H1 (cell line): ENCODE measurements at regions not wholly inside any gene's neighbourhood (a gene's known extent, or its start where the extent isn't known, plus 50 kb on each side); places are given as distances from the start of the nearest gene placed in this dataset.

Experiments
- CEBPB ChIP-seq: IDR thresholded peaks from 2 replicates; pipeline ENCODE4 v1.6.1; 2012; ENCODE audit warnings: low read depth, low read length
- CHD1 ChIP-seq: IDR thresholded peaks from 2 replicates; pipeline ENCODE4 v1.6.1; 2012; ENCODE audit warnings: low read depth, low read length, improper control_type of control experiment
- CTBP2 ChIP-seq: IDR thresholded peaks from 2 replicates; pipeline ENCODE4 v1.7.0; 2011; ENCODE audit warnings: borderline replicate concordance, mild to moderate bottlenecking, moderate library complexity, mixed read lengths, low read length; ENCODE audit not compliant: insufficient read depth, insufficient read length
- GTF2F1 ChIP-seq: IDR thresholded peaks from 2 replicates; pipeline ENCODE4 v1.6.1; 2012; ENCODE audit warnings: low read depth, low read length, improper control_type of control experiment, borderline replicate concordance
- JUND ChIP-seq: IDR thresholded peaks from 2 replicates; pipeline ENCODE4 v1.6.1; 2011; ENCODE audit warnings: mild to moderate bottlenecking, improper control_type of control experiment, low read length
- MAX ChIP-seq: IDR thresholded peaks from 2 replicates; pipeline ENCODE4 v1.6.1; 2012; ENCODE audit warnings: inconsistent platforms
- TBP ChIP-seq: IDR thresholded peaks from 2 replicates; pipeline ENCODE4 v1.6.1; 2011; ENCODE audit warnings: low read depth, low read length, improper control_type of control experiment
- TF ChIP-seq, protein P1 (sequence below): fragments of 300-600 bp; sonication (generic); IDR thresholded peaks from 2 replicates; pipeline ENCODE4 v1.7.1; 2012; ENCODE audit warnings: low read length, moderate library complexity, mild to moderate bottlenecking, inconsistent platforms; ENCODE audit not compliant: insufficient replicate concordance

GRCh38 chr7:153440715-153441114, 611.5 kb upstream of the DPP6 start (continued):
- TF ChIP-seq, protein P1, sequence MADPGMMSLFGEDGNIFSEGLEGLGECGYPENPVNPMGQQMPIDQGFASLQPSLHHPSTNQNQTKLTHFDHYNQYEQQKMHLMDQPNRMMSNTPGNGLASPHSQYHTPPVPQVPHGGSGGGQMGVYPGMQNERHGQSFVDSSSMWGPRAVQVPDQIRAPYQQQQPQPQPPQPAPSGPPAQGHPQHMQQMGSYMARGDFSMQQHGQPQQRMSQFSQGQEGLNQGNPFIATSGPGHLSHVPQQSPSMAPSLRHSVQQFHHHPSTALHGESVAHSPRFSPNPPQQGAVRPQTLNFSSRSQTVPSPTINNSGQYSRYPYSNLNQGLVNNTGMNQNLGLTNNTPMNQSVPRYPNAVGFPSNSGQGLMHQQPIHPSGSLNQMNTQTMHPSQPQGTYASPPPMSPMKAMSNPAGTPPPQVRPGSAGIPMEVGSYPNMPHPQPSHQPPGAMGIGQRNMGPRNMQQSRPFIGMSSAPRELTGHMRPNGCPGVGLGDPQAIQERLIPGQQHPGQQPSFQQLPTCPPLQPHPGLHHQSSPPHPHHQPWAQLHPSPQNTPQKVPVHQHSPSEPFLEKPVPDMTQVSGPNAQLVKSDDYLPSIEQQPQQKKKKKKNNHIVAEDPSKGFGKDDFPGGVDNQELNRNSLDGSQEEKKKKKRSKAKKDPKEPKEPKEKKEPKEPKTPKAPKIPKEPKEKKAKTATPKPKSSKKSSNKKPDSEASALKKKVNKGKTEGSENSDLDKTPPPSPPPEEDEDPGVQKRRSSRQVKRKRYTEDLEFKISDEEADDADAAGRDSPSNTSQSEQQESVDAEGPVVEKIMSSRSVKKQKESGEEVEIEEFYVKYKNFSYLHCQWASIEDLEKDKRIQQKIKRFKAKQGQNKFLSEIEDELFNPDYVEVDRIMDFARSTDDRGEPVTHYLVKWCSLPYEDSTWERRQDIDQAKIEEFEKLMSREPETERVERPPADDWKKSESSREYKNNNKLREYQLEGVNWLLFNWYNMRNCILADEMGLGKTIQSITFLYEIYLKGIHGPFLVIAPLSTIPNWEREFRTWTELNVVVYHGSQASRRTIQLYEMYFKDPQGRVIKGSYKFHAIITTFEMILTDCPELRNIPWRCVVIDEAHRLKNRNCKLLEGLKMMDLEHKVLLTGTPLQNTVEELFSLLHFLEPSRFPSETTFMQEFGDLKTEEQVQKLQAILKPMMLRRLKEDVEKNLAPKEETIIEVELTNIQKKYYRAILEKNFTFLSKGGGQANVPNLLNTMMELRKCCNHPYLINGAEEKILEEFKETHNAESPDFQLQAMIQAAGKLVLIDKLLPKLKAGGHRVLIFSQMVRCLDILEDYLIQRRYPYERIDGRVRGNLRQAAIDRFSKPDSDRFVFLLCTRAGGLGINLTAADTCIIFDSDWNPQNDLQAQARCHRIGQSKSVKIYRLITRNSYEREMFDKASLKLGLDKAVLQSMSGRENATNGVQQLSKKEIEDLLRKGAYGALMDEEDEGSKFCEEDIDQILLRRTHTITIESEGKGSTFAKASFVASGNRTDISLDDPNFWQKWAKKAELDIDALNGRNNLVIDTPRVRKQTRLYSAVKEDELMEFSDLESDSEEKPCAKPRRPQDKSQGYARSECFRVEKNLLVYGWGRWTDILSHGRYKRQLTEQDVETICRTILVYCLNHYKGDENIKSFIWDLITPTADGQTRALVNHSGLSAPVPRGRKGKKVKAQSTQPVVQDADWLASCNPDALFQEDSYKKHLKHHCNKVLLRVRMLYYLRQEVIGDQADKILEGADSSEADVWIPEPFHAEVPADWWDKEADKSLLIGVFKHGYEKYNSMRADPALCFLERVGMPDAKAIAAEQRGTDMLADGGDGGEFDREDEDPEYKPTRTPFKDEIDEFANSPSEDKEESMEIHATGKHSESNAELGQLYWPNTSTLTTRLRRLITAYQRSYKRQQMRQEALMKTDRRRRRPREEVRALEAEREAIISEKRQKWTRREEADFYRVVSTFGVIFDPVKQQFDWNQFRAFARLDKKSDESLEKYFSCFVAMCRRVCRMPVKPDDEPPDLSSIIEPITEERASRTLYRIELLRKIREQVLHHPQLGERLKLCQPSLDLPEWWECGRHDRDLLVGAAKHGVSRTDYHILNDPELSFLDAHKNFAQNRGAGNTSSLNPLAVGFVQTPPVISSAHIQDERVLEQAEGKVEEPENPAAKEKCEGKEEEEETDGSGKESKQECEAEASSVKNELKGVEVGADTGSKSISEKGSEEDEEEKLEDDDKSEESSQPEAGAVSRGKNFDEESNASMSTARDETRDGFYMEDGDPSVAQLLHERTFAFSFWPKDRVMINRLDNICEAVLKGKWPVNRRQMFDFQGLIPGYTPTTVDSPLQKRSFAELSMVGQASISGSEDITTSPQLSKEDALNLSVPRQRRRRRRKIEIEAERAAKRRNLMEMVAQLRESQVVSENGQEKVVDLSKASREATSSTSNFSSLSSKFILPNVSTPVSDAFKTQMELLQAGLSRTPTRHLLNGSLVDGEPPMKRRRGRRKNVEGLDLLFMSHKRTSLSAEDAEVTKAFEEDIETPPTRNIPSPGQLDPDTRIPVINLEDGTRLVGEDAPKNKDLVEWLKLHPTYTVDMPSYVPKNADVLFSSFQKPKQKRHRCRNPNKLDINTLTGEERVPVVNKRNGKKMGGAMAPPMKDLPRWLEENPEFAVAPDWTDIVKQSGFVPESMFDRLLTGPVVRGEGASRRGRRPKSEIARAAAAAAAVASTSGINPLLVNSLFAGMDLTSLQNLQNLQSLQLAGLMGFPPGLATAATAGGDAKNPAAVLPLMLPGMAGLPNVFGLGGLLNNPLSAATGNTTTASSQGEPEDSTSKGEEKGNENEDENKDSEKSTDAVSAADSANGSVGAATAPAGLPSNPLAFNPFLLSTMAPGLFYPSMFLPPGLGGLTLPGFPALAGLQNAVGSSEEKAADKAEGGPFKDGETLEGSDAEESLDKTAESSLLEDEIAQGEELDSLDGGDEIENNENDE = no peak
- no peak for TF ChIP-seq CTBP2
- TF ChIP-seq CHD1 = no peak
- TF ChIP-seq MAX = no peak
- no peak for TF ChIP-seq TBP
- TF ChIP-seq CEBPB = no peak
- TF ChIP-seq GTF2F1 = no peak
- TF ChIP-seq JUND = no peak
- TF ChIP-seq, all 59 proteins: peak for 0
